ENCODE measurements at regions not wholly inside any gene's neighbourhood (a gene's known extent, or its start where the extent isn't known, plus 50 kb on each side); places are given as distances from the start of the nearest gene placed in this dataset.

- Histone ChIP-seq H3K27me3 (no peaks in the 10 kb centered on the region), H3K27ac (no peak overlapping the region), H3K4me1 (replicated peaks in 1 of 2) (no peaks in the 10 kb centered on the region), H3K4me3 (no peak overlapping the region), H3K36me3 (replicated peaks in 1 of 2) (no peaks in the 10 kb centered on the region), H3K9me3 (replicated peaks in 1 of 3) (no peaks in the 10 kb centered on the region)
- TF ChIP-seq CTCF (IDR thresholded peaks at IDR 0.05) (no peak), POLR2A (IDR thresholded peaks at IDR 0.05) (no peak)
- DNase-seq, result no peak
- intact Hi-C loops (cut with DNase I), result no loop called here
- WGBS, 4 donors, result 78 to 85% (median 82%) methylated on average over 4 of the region's 4 CpGs
Observed at GRCh38 chr15:96747291-96747690, 416.8 kb downstream of the NR2F2 start.

- TF ChIP-seq CTCF (IDR thresholded peaks at IDR 0.05), result no peak
- TF ChIP-seq POLR2A (IDR thresholded peaks at IDR 0.05), result no peak
- Histone ChIP-seq H3K9me3 (replicated peaks in 1 of 3) (no peaks in the 10 kb centered on the region), H3K4me3 (no peak overlapping the region), H3K36me3 (replicated peaks in 1 of 2) (no peaks in the 10 kb centered on the region), H3K27ac (no peak overlapping the region), H3K4me1 (replicated peaks in 1 of 2) (no peaks in the 10 kb centered on the region), H3K27me3 (no peaks in the 10 kb centered on the region)
- DNase-seq, result no peak
- 68 to 87% (median 79%) methylated on average over 3 of the region's 3 CpGs for WGBS, 4 donors
- intact Hi-C loops (cut with DNase I), result no loop called here
Observed at GRCh38 chr15:96750361-96750760, 419.9 kb downstream of the NR2F2 start.

GRCh38 chr15:96756146-96756545 is 425.6 kb downstream of the NR2F2 start:
- DNase-seq, result no peak
- Histone ChIP-seq H3K4me1 (replicated peaks in 1 of 2) (no peaks in the 10 kb centered on the region), H3K27me3 (no peaks in the 10 kb centered on the region), H3K27ac (no peak overlapping the region), H3K36me3 (replicated peaks in 1 of 2) (no peaks in the 10 kb centered on the region), H3K4me3 (no peak overlapping the region), H3K9me3 (replicated peaks in 1 of 3) (no peaks in the 10 kb centered on the region)
- WGBS, 4 donors, result 59 to 73% (median 69%) methylated on average over 3 of the region's 3 CpGs
- intact Hi-C loops (cut with DNase I), result no loop called here
- TF ChIP-seq CTCF (IDR thresholded peaks at IDR 0.05) (no peak), POLR2A (IDR thresholded peaks at IDR 0.05) (no peak)

- no peak for DNase-seq
- Histone ChIP-seq H3K36me3 (replicated peaks in 1 of 2) (no peaks in the 10 kb centered on the region), H3K27me3 (no peaks in the 10 kb centered on the region), H3K9me3 (replicated peaks in 1 of 3) (no peaks in the 10 kb centered on the region), H3K4me1 (replicated peaks in 1 of 2) (no peaks in the 10 kb centered on the region), H3K4me3 (no peak overlapping the region), H3K27ac (no peak overlapping the region)
- 66 to 94% (median 85%) methylated on average over 9 to 14 of the region's 15 CpGs for WGBS, 4 donors
- no peak for TF ChIP-seq POLR2A (IDR thresholded peaks at IDR 0.05)
- no peak for TF ChIP-seq CTCF (IDR thresholded peaks at IDR 0.05)
- intact Hi-C loops (cut with DNase I), result no loop called here
Observed at GRCh38 chr15:96756656-96757055, 426.2 kb downstream of the NR2F2 start.
